ENCODE measurements at regions not wholly inside any gene's neighbourhood (a gene's known extent, or its start where the extent isn't known, plus 50 kb on each side); places are given as distances from the start of the nearest gene placed in this dataset.

DNA sequence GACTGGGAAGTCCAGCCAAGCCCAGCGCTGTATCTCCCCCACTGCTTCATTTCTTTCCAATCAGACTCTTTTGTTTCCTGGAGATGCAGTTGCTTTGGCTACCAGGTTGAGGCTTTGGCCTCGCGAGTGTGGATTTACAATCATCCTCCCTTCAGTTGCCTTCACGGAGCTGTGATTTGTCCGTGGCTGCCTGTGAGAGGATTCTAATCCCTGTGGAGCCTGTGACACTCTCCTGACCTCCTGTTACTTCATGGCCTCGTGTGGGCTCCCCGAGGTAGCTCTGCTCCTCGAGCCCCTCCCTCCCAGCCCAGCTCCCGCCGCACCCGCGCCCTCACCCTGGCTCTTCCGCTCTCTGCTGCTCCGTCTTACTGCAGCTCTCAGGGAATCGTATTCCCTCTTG lies 107.2 kb upstream of the STC2 start:
- WGBS, 2 donors: 53 to 58% methylated on average over 14 to 15 of the region's 15 CpGs
- Histone ChIP-seq H3K9me3 (no peaks in the 10 kb centered on the region), H3K36me3 (no peaks in the 10 kb centered on the region), H3K27me3 (no peaks in the 10 kb centered on the region), H3K27ac (no peak overlapping the region), H3K4me3 (no peak overlapping the region), H3K4me1 (no peaks in the 10 kb centered on the region)
- TF ChIP-seq POLR2AphosphoS5 (IDR thresholded peaks at IDR 0.05): no peak
- TF ChIP-seq, protein P1, sequence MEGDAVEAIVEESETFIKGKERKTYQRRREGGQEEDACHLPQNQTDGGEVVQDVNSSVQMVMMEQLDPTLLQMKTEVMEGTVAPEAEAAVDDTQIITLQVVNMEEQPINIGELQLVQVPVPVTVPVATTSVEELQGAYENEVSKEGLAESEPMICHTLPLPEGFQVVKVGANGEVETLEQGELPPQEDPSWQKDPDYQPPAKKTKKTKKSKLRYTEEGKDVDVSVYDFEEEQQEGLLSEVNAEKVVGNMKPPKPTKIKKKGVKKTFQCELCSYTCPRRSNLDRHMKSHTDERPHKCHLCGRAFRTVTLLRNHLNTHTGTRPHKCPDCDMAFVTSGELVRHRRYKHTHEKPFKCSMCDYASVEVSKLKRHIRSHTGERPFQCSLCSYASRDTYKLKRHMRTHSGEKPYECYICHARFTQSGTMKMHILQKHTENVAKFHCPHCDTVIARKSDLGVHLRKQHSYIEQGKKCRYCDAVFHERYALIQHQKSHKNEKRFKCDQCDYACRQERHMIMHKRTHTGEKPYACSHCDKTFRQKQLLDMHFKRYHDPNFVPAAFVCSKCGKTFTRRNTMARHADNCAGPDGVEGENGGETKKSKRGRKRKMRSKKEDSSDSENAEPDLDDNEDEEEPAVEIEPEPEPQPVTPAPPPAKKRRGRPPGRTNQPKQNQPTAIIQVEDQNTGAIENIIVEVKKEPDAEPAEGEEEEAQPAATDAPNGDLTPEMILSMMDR (IDR thresholded peaks at IDR 0.05): no peak
- TF ChIP-seq POLR2A (IDR thresholded peaks at IDR 0.05): no peak
- no peak for TF ChIP-seq EP300 (IDR thresholded peaks at IDR 0.05)
- ATAC-seq (ENCODE audit: low FRiP score in 2 of 2) (peak in 1 of 2 donors; percentile 49), DNase-seq (peak in 1 of 2 donors; percentile 56)

DNA sequence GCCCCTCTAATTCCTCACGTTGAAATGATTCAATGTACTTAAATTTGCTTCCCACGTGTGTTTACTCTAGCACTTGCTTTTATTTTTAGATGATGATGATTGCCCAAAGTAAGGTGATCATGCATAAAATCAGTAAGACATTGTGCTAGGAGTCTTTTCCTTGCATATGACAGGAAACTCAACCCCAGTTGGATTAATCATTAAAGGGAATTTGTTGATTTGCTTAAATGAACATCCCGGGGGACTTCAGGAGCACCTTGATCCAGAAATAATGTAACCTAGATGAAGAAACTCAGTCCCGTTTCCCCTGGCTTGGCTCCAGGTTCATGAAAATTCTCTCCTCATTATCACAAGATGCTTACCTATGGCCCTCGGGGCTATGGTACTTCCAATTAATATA lies 106.1 kb upstream of the STC2 start:
- Histone ChIP-seq H3K27me3 (no peaks in the 10 kb centered on the region), H3K9me3 (no peaks in the 10 kb centered on the region), H3K4me1 (no peaks in the 10 kb centered on the region), H3K27ac (no peak overlapping the region), H3K36me3 (no peaks in the 10 kb centered on the region), H3K4me3 (no peak overlapping the region)
- no peak for ATAC-seq (ENCODE audit: low FRiP score in 2 of 2)
- DNase-seq: no peak
- TF ChIP-seq, protein P1 (IDR thresholded peaks at IDR 0.05): no peak
- TF ChIP-seq POLR2AphosphoS5 (IDR thresholded peaks at IDR 0.05) (no peak), EP300 (IDR thresholded peaks at IDR 0.05) (no peak), POLR2A (IDR thresholded peaks at IDR 0.05) (no peak)
- WGBS, 2 donors: 66 to 81% methylated on average over 5 of the region's 5 CpGs

DNA sequence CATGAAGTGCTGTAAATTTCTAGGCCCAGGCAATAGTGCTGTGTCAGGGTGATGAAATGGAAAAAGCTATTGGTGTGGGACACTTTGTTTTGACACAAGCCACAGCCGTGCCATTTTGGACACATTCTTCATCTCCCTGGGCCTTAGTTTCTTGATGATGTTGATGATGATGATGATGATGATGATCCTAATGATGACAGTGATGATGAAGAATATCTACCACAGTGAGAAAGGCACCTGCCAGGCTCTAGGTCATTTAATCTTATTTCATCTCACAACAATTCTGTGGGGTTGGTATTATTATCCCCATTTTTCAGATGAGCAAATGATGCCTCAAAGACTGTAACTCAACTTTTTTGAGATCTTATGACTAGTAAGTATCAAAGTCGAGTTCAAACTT lies 102.2 kb upstream of the STC2 start:
- DNase-seq (no peak), ATAC-seq (ENCODE audit: low FRiP score in 2 of 2) (no peak)
- 83 to 87% methylated on average over 2 of the region's 2 CpGs for WGBS, 2 donors
- H3K9me3 ChIP-seq: no peaks in the 10 kb centered on the region
- no peak overlapping the region for H3K4me3 ChIP-seq
- H3K27ac ChIP-seq: no peak overlapping the region
- H3K27me3 ChIP-seq: no peaks in the 10 kb centered on the region
- H3K36me3 ChIP-seq: no peaks in the 10 kb centered on the region
- TF ChIP-seq EP300 (IDR thresholded peaks at IDR 0.05): no peak
- TF ChIP-seq, protein P1 (IDR thresholded peaks at IDR 0.05): no peak
- TF ChIP-seq POLR2AphosphoS5 (IDR thresholded peaks at IDR 0.05): no peak
- no peak for TF ChIP-seq POLR2A (IDR thresholded peaks at IDR 0.05)
- H3K4me1 ChIP-seq: no peaks in the 10 kb centered on the region

DNA sequence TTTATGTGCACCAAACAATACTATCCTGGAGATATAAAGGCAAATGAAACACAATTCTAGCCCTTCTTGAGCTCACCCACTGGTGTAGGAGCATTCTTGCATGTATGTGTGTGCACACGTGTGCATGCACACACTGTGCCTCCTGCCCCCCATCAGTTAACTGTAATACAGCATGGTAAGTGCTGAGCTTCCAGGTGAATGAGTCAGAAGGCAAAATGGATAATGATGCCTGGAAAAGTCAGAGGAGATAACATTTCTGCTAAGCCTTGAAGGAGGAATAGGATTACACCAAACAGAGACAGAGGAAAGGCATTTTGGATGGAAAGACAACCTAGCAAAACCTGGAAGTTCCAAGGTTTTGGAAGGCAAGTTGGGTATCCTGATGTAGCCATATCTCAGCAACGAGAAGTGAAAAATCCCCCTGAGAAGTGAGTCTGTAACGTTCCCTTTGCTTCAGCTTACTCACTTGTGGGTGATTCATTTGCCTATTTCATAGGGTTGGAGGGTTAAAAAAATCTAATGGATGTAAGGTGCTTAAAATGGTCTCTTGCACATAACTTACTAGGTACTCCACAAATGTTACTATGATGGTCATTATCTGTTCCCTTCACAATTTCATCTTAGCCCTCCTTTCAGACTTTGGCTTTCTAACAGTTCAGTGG lies 101.4 kb upstream of the STC2 start:
- Histone ChIP-seq H3K4me1 (no peaks in the 10 kb centered on the region), H3K27me3 (no peaks in the 10 kb centered on the region), H3K27ac (no peak overlapping the region), H3K9me3 (no peaks in the 10 kb centered on the region), H3K36me3 (no peaks in the 10 kb centered on the region), H3K4me3 (no peak overlapping the region)
- TF ChIP-seq, protein P1 (IDR thresholded peaks at IDR 0.05): no peak
- TF ChIP-seq EP300 (IDR thresholded peaks at IDR 0.05) (no peak), POLR2A (IDR thresholded peaks at IDR 0.05) (no peak), POLR2AphosphoS5 (IDR thresholded peaks at IDR 0.05) (no peak)
- ATAC-seq (ENCODE audit: low FRiP score in 2 of 2) (no peak), DNase-seq (no peak)
- 70 to 87% methylated on average over 3 of the region's 3 CpGs for WGBS, 2 donors
